Left lung (tissue), 4 donors: ENCODE measurements at regions not wholly inside any gene's neighbourhood (a gene's known extent, or its start where the extent isn't known, plus 50 kb on each side); places are given as distances from the start of the nearest gene placed in this dataset.

Source experiments
- ATAC-seq: fragments of 200-7000 bp; cut with Tn5 transposase; one replicate; pipeline ENCODE4 v1.9.1; 2020; ENCODE audit warnings: moderate library complexity
- DNase-seq, 4 donors: peaks; one replicate each; pipeline ENCODE4 v3.0.0-alpha.2; 2013 to 2020
- H3K27ac ChIP-seq, 2 donors: fragments of 200-600 bp; sonication (generic) in 1 of 2; one replicate each; pipeline versions ENCODE4 v1.5.0 to v1.8.0; 2020 to 2021
- H3K27me3 ChIP-seq, 2 donors: fragments of 200-600 bp; sonication (generic) in 1 of 2; one replicate each; pipeline versions ENCODE4 v1.5.0 to v1.8.0; 2020 to 2021
- H3K36me3 ChIP-seq, 2 donors: fragments of 200-600 bp; sonication (generic) in 1 of 2; one replicate each; pipeline versions ENCODE4 v1.5.0 to v1.8.0; 2020 to 2021
- H3K4me1 ChIP-seq, 2 donors: fragments of 200-600 bp; one replicate each; pipeline ENCODE4 v1.8.0; 2021
- H3K4me3 ChIP-seq, 2 donors: fragments of 200-600 bp; sonication (generic) in 1 of 2; one replicate each; pipeline versions ENCODE4 v1.5.0 to v1.8.0; 2020 to 2021; ENCODE audit warnings: mild to moderate bottlenecking in 1 of 2
- H3K9me3 ChIP-seq, 2 donors: fragments of 200-600 bp; sonication (generic) in 1 of 2; one replicate each; pipeline versions ENCODE4 v1.5.0 to v1.8.0; 2020 to 2021
- intact Hi-C, 2 donors: fragments of 100-400 bp; cut with DNase I; formaldehyde crosslinking; loops; one replicate each; pipeline versions ENCODE4 v1.11.2 to v1.14.2; 2022
- TF ChIP-seq, protein P1 (sequence below), 2 donors: fragments of 200-600 bp; sonication (generic) in 1 of 2; IDR thresholded peaks; one replicate each; pipeline versions ENCODE4 v1.5.0 to v1.8.0; 2021; ENCODE audit warnings: antibody characterized with exemption in 2 of 2
- donor health status: DM: no; HTN: yes; CAD: no.
- donor health status: DM: no; HTN: no; CAD: no.

- DNase-seq (no peak), ATAC-seq (no peak)
- H3K27ac ChIP-seq = no peak overlapping the region
- intact Hi-C loops = no loop called here
- H3K27me3 ChIP-seq = no peaks in the 10 kb centered on the region
- H3K4me1 ChIP-seq = no peaks in the 10 kb centered on the region
- TF ChIP-seq, protein P1, sequence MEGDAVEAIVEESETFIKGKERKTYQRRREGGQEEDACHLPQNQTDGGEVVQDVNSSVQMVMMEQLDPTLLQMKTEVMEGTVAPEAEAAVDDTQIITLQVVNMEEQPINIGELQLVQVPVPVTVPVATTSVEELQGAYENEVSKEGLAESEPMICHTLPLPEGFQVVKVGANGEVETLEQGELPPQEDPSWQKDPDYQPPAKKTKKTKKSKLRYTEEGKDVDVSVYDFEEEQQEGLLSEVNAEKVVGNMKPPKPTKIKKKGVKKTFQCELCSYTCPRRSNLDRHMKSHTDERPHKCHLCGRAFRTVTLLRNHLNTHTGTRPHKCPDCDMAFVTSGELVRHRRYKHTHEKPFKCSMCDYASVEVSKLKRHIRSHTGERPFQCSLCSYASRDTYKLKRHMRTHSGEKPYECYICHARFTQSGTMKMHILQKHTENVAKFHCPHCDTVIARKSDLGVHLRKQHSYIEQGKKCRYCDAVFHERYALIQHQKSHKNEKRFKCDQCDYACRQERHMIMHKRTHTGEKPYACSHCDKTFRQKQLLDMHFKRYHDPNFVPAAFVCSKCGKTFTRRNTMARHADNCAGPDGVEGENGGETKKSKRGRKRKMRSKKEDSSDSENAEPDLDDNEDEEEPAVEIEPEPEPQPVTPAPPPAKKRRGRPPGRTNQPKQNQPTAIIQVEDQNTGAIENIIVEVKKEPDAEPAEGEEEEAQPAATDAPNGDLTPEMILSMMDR (IDR thresholded peaks at IDR 0.05) = no peak
- H3K9me3 ChIP-seq = peaks cover 0 to 12% of the 10 kb centered on the region in 2 donors
- H3K4me3 ChIP-seq = no peak overlapping the region
- H3K36me3 ChIP-seq = no peaks in the 10 kb centered on the region
Observed at GRCh38 chr13:34137200-34137599, 319.3 kb downstream of the RFC3 start.

GRCh38 chr13:34139660-34140227 is 321.8 kb downstream of the RFC3 start:
- Histone ChIP-seq H3K9me3 (peaks cover 0 to 12% of the 10 kb centered on the region in 2 donors), H3K27me3 (no peaks in the 10 kb centered on the region), H3K4me1 (no peaks in the 10 kb centered on the region), H3K36me3 (no peaks in the 10 kb centered on the region), H3K27ac (no peak overlapping the region), H3K4me3 (no peak overlapping the region)
- no peak for ATAC-seq
- TF ChIP-seq, protein P1 (IDR thresholded peaks at IDR 0.05) = no peak
- no peak for DNase-seq
- intact Hi-C loops = no loop called here

DNA sequence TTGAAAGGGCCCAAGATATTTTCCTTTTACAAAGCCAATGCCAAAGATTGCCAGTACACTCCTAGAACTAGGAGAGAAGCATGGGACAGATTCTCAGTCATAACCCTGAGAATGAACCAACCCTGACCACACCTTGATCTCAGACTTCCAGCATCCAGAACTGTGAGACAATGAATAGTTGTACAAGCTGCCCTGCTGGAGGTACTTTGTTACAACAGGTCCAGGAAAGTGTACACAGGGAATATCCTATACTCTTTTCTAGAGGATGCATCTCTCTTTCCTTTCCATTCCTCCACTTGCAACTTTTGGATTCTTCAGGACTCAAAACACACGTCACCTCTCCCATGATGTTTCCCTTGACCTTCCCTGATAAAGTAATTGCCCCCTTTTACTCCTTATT is 325.7 kb downstream of the RFC3 start:
- H3K36me3 ChIP-seq = no peaks in the 10 kb centered on the region
- DNase-seq (no peak), ATAC-seq (no peak)
- H3K4me3 ChIP-seq = no peak overlapping the region
- H3K27ac ChIP-seq = no peak overlapping the region
- intact Hi-C loops = no loop called here
- no peaks in the 10 kb centered on the region for H3K4me1 ChIP-seq
- TF ChIP-seq, protein P1 (IDR thresholded peaks at IDR 0.05) = no peak
- H3K9me3 ChIP-seq = no peaks in the 10 kb centered on the region
- H3K27me3 ChIP-seq = no peaks in the 10 kb centered on the region

- no peak for ATAC-seq
- no peak for DNase-seq
- Histone ChIP-seq H3K36me3 (no peaks in the 10 kb centered on the region), H3K4me3 (no peak overlapping the region), H3K27ac (no peak overlapping the region), H3K4me1 (no peaks in the 10 kb centered on the region), H3K27me3 (no peaks in the 10 kb centered on the region), H3K9me3 (no peaks in the 10 kb centered on the region)
- intact Hi-C loops = no loop called here
- TF ChIP-seq, protein P1 (IDR thresholded peaks at IDR 0.05) = no peak
Observed at GRCh38 chr13:34144142-34144541, 326.2 kb downstream of the RFC3 start.

- ATAC-seq = no peak
- Histone ChIP-seq H3K36me3 (no peaks in the 10 kb centered on the region), H3K4me1 (no peaks in the 10 kb centered on the region), H3K9me3 (no peaks in the 10 kb centered on the region), H3K27me3 (no peaks in the 10 kb centered on the region), H3K27ac (no peak overlapping the region), H3K4me3 (no peak overlapping the region)
- intact Hi-C loops = no loop called here
- no peak for DNase-seq
- TF ChIP-seq, protein P1 (IDR thresholded peaks at IDR 0.05) = no peak
Observed at GRCh38 chr13:34145061-34145460, 327.1 kb downstream of the RFC3 start.
